ENCODE measurements at regions not wholly inside any gene's neighbourhood (a gene's known extent, or its start where the extent isn't known, plus 50 kb on each side); places are given as distances from the start of the nearest gene placed in this dataset.

- CTCF ChIA-PET (ENCODE audit: partially characterized antibody), result interaction anchor here (0.6 to 4.2 kb wide), 5 partner anchors 10 to 245 kb away, joined by 3 to 16 read pairs (median 5); no protein-coding TSS in a partner anchor
- Histone ChIP-seq H4K8ac (ENCODE audit: extremely low read depth, insufficient read depth, low read length) (no peak overlapping the region), H2AFZ (ENCODE audit: low read length) (no peak overlapping the region), H3K9ac (replicated peaks in 1 of 4; ENCODE audit: extremely low read depth in 1 of 4, low read depth in 3 of 4, low read length in 3 of 4) (no peak overlapping the region), H4K5ac (ENCODE audit: insufficient read length, low read depth, low read length) (no peak overlapping the region), H2BK15ac (ENCODE audit: low read length) (no peak overlapping the region), H3K4ac (replicated peaks; ENCODE audit: insufficient read length, low read depth, low read length) (no peak overlapping the region), H4K20me1 (replicated peaks in 1 of 2; ENCODE audit: control insufficient read depth in 1 of 2, insufficient read depth in 2 of 2, low read length in 2 of 2) (no peaks in the 10 kb centered on the region), H3K79me1 (ENCODE audit: low read depth, low read length) (no peaks in the 10 kb centered on the region), H3K27me3 (replicated peaks in 1 of 4; ENCODE audit: control insufficient read depth in 3 of 4, extremely low read depth in 1 of 4, insufficient read depth in 3 of 4, low read length in 3 of 4) (no peaks in the 10 kb centered on the region), H3K4me3 (ENCODE audit: extremely low read depth in 1 of 4, insufficient read depth in 2 of 4, low read depth in 3 of 4, low read length in 4 of 4) (no peak overlapping the region), H2BK120ac (replicated peaks; ENCODE audit: low read depth, low read length) (no peak overlapping the region), H3K14ac (ENCODE audit: insufficient read length) (no peak overlapping the region), H3K4me2 (ENCODE audit: insufficient read depth in 1 of 2, low read depth in 2 of 2, low read length in 2 of 2) (no peak overlapping the region), H3K23ac (ENCODE audit: insufficient read length) (no peak overlapping the region), H3K79me2 (ENCODE audit: control insufficient read depth in 1 of 2, insufficient read depth in 2 of 2, low read length in 2 of 2) (no peaks in the 10 kb centered on the region), H2BK12ac (ENCODE audit: low read depth, low read length) (no peak overlapping the region), H3K18ac (ENCODE audit: extremely low read depth, low read length) (no peak overlapping the region), H3K27ac (ENCODE audit: low read depth, low read length) (no peak overlapping the region), H3K56ac (replicated peaks; ENCODE audit: insufficient read length, low read depth, low read length) (no peak overlapping the region), H3K23me2 (ENCODE audit: low read depth, low read length) (no peaks in the 10 kb centered on the region), H2BK5ac (ENCODE audit: low read depth, low read length) (no peak overlapping the region), H2BK20ac (ENCODE audit: low read length) (no peak overlapping the region), H3K9me3 (ENCODE audit: insufficient read depth in 2 of 2, low read depth in 1 of 2, low read length in 1 of 2) (no peaks in the 10 kb centered on the region), H3K36me3 (ENCODE audit: control insufficient read depth in 2 of 4, insufficient read depth in 4 of 4, low read length in 3 of 4) (no peaks in the 10 kb centered on the region), H2AK5ac (ENCODE audit: low read depth, low read length) (no peak overlapping the region), H4K91ac (replicated peaks; ENCODE audit: insufficient read length, low read length) (no peak overlapping the region), H3K4me1 (replicated peaks in 1 of 4; ENCODE audit: control insufficient read depth in 3 of 4, insufficient read depth in 4 of 4, low read length in 3 of 4) (peaks cover 0 to 4% (median 2%) of the 10 kb centered on the region in 4 experiments; a peak in 3 of 7 replicates)
- POLR2A ChIA-PET (ENCODE audit: partially characterized antibody), result interaction anchor here (1.2 kb wide), 1 partner anchor 17 kb away, joined by 5 read pairs; no protein-coding TSS in a partner anchor
- DNase-seq (ENCODE audit: low read depth in 1 of 2, low spot score in 2 of 2) (no peak), FAIRE-seq (no peak)
- WGBS, 2 experiments (ENCODE audit: extremely low coverage in 1 of 2, insufficient coverage in 1 of 2, insufficient read length in 1 of 2, insufficient replicate concordance in 2 of 2, low coverage in 1 of 2, low lambda C conversion rate in 2 of 2, missing lambda C conversion rate in 1 of 2), result 80% methylated on average over 2 of the region's 2 CpGs; no CpG with 5 or more reads in 1 of the 2 experiments
- TF ChIP-seq USF2 (IDR thresholded peaks at IDR 0.05; ENCODE audit: low read length) (no peak), ASH2L (IDR thresholded peaks at IDR 0.05; ENCODE audit: low read length) (no peak), POLR2AphosphoS5 (IDR thresholded peaks at IDR 0.05; ENCODE audit: low read depth, low read length) (no peak), RBBP5 (IDR thresholded peaks at IDR 0.05; ENCODE audit: borderline replicate concordance, low read depth, low read length) (no peak), MAX (IDR thresholded peaks at IDR 0.05) (no peak), EP300 (IDR thresholded peaks at IDR 0.05; ENCODE audit: borderline replicate concordance in 1 of 2, low read depth in 2 of 2, low read length in 2 of 2) (no peak), CBX5 (IDR thresholded peaks at IDR 0.05; ENCODE audit: low read depth, low read length) (no peak), SP4 (IDR thresholded peaks at IDR 0.05; ENCODE audit: low read length) (no peak), CHD2 (IDR thresholded peaks at IDR 0.05; ENCODE audit: low read length) (no peak), TEAD4 (IDR thresholded peaks at IDR 0.05; ENCODE audit: low read depth, low read length) (no peak), TAF7 (optimal IDR thresholded peaks at IDR 0.05; ENCODE audit: borderline replicate concordance, low read depth, low read length) (no peak), ZNF274 (IDR thresholded peaks at IDR 0.05; ENCODE audit: borderline replicate concordance, extremely low read depth, low read length) (no peak), KDM4A (IDR thresholded peaks at IDR 0.05; ENCODE audit: low read depth, low read length, severe bottlenecking) (no peak)
Measured at GRCh38 chr2:172215936-172216335, 113.2 kb upstream of the DLX2 start.
